ENCODE measurements at regions not wholly inside any gene's neighbourhood (a gene's known extent, or its start where the extent isn't known, plus 50 kb on each side); places are given as distances from the start of the nearest gene placed in this dataset.

- TF ChIP-seq CTCF (IDR thresholded peaks at IDR 0.05; ENCODE audit: extremely low read depth in 1 of 2, insufficient read depth in 1 of 2, low read depth in 1 of 2, low read length in 2 of 2), result no peak
- no peak for TF ChIP-seq POLR2A (IDR thresholded peaks at IDR 0.05; ENCODE audit: low read depth, low read length)
- TF ChIP-seq POLR2AphosphoS5 (IDR thresholded peaks at IDR 0.05; ENCODE audit: insufficient read depth, low read depth, low read length), result no peak
- TF ChIP-seq MAX (IDR thresholded peaks at IDR 0.05; ENCODE audit: insufficient read depth, insufficient read length), result no peak
- TF ChIP-seq EZH2 (IDR thresholded peaks at IDR 0.05; ENCODE audit: borderline replicate concordance, low read depth, low read length, severe bottlenecking), result no peak
- TF ChIP-seq FOS (IDR thresholded peaks at IDR 0.05; ENCODE audit: borderline replicate concordance, insufficient read depth, low read length), result no peak
- no peak for TF ChIP-seq MYC (IDR thresholded peaks at IDR 0.05; ENCODE audit: low read depth, low read length)
- no peak for TF ChIP-seq GATA2 (IDR thresholded peaks at IDR 0.05; ENCODE audit: insufficient read depth, insufficient read length, low read depth, low read length)
Measured at GRCh38 chr12:87520968-87521367, 508.2 kb downstream of the C12orf50 start.

Data from endothelial cell of umbilical vein (primary cell).